BJ (cell line): ENCODE measurements at regions not wholly inside any gene's neighbourhood (a gene's known extent, or its start where the extent isn't known, plus 50 kb on each side); places are given as distances from the start of the nearest gene placed in this dataset. TPM values are rescaled to one million over a fixed set of nuclear protein-coding genes. Genes with fewer than 3 reads are reported as not detected.

Experiments used
- CTCF ChIA-PET: fragments of 350-600 bp; formaldehyde crosslinking; extraction: SDS; loops from one replicate; lab custom pipeline; 2021; ENCODE audit warnings: antibody characterized with exemption, inconsistent platforms; lab: Yijun Ruan, JAX
- POLR2A ChIA-PET: fragments of 300-600 bp; sonication (Branson Sonifier 250); formaldehyde crosslinking; extraction: SDS; loops from one replicate; lab custom pipeline; 2021; ENCODE audit warnings: antibody characterized with exemption; lab: Charles Lee
- DNase-seq: peaks from one replicate; pipeline ENCODE4 v3.0.0-alpha.2; 2011; ENCODE audit warnings: low read depth
- H3K27me3 ChIP-seq: 2 replicates; pipeline ENCODE4 v1.6.0; 2011; ENCODE audit warnings: low read length; ENCODE audit not compliant: control insufficient read depth, insufficient read depth
- H3K36me3 ChIP-seq: 2 replicates; pipeline ENCODE4 v1.5.1; 2011; ENCODE audit warnings: low read length; ENCODE audit not compliant: control insufficient read depth, insufficient read depth
- H3K4me3 ChIP-seq: 2 replicates; pipeline ENCODE4 v1.5.1; 2011; ENCODE audit warnings: low read depth, mild to moderate bottlenecking, control low read depth, low read length
- small RNA-seq: library from RNA; depleted of rRNA; stranded (forward); fragments of <200 nt; gene quantifications from one replicate; pipeline ENCODE3, GENCODE V24; 2012; ENCODE audit warnings: low replicate concordance, low read depth; ENCODE audit not compliant: insufficient read length
- TF ChIP-seq, protein P1 (sequence below): IDR thresholded peaks from 2 replicates; pipeline ENCODE4 v1.5.1; 2011; ENCODE audit warnings: low read depth, mild to moderate bottlenecking, control low read depth, inconsistent platforms, low read length, moderate library complexity; ENCODE audit not compliant: insufficient read depth

DNA sequence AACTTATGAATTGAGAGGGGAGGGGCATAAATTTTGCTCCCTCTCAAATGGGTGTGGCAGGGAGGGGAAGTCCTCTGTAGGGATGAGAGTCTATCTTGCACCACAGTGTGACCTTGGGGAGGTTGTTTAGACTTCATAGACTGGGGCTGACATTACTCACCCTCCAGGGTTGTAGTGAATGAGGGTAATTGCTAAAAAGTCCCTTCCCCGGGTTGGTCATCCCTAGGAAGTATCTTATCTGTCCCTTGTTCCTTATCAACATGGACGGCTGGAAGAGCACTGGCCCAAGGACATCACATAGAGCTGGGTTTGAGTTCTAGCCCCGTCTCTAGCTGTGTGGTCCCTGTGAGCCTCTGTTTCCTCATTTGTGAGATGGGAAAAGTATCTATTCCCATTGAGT, 52.4 kb upstream of the SLC2A1 start:
- Histone ChIP-seq H3K27me3 (peaks cover 2% of the 10 kb centered on the region), H3K36me3 (no peaks in the 10 kb centered on the region), H3K4me3 (no peak overlapping the region)
- ChIA-PET POLR2A (no interaction called here), CTCF (no interaction called here)
- DNase-seq = no peak
- TF ChIP-seq, protein P1, sequence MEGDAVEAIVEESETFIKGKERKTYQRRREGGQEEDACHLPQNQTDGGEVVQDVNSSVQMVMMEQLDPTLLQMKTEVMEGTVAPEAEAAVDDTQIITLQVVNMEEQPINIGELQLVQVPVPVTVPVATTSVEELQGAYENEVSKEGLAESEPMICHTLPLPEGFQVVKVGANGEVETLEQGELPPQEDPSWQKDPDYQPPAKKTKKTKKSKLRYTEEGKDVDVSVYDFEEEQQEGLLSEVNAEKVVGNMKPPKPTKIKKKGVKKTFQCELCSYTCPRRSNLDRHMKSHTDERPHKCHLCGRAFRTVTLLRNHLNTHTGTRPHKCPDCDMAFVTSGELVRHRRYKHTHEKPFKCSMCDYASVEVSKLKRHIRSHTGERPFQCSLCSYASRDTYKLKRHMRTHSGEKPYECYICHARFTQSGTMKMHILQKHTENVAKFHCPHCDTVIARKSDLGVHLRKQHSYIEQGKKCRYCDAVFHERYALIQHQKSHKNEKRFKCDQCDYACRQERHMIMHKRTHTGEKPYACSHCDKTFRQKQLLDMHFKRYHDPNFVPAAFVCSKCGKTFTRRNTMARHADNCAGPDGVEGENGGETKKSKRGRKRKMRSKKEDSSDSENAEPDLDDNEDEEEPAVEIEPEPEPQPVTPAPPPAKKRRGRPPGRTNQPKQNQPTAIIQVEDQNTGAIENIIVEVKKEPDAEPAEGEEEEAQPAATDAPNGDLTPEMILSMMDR = no peak

DNA sequence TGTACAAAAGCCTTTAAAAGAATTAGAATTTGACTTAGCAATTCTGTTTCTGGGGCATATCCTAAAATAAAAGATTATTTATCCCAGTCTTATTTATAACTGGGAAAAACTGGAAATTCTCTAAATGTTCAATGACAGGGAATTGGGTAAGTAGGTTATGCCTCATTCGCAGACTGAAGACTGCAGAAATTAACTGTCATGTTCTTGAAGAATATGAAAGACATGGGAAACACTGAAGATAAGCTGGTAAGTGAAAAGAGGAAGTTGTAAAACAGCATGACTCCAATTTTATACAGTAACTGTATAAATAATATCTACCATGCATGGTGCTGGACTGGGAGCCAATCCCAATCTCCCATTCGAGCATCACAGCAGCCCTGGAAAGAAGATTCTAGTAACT, 50.6 kb upstream of the SLC2A1 start:
- no peak overlapping the region for H3K4me3 ChIP-seq
- no peaks in the 10 kb centered on the region for H3K36me3 ChIP-seq
- CTCF ChIA-PET = no interaction called here
- H3K27me3 ChIP-seq = peaks cover 2% of the 10 kb centered on the region
- POLR2A ChIA-PET = no interaction called here
- TF ChIP-seq, protein P1 = no peak
- DNase-seq = no peak

GRCh38 chr1:43008115-43009060, 49.7 kb upstream of the SLC2A1 start:
- DNase-seq = no peak
- TF ChIP-seq, protein P1 = no peak
- Histone ChIP-seq H3K4me3 (no peak overlapping the region), H3K27me3 (peaks cover 2% of the 10 kb centered on the region), H3K36me3 (no peaks in the 10 kb centered on the region)
- ChIA-PET CTCF (no interaction called here), POLR2A (no interaction called here)

Small RNA genes in the stretch of these regions (small RNA-seq; reads per million reads assigned to genes)
- not detected for gene RF00026
